ENCODE measurements at regions not wholly inside any gene's neighbourhood (a gene's known extent, or its start where the extent isn't known, plus 50 kb on each side); places are given as distances from the start of the nearest gene placed in this dataset.
"Not testable (repeated sequence)": the region's sequence is repeated elsewhere in the genome, so short reads cannot be mapped to it uniquely, and the experiment has no call there.

GRCh38 chr4:187098429-187098828, 374.8 kb upstream of the FAT1 start:
- no peaks in the 10 kb centered on the region for H3K9me3 ChIP-seq (ENCODE audit: insufficient read depth, low read depth, low read length)
- H3K4me3 ChIP-seq (ENCODE audit: low read length) = no peak overlapping the region
- H3K27me3 ChIP-seq (ENCODE audit: insufficient read depth, low read length) = no peaks in the 10 kb centered on the region
- no peaks in the 10 kb centered on the region for H3K36me3 ChIP-seq (ENCODE audit: insufficient read depth, low read length)
- no peak overlapping the region for H3K9ac ChIP-seq (ENCODE audit: low read depth, low read length)
- no peak overlapping the region for H3K27ac ChIP-seq (ENCODE audit: low read depth, low read length)
- no peaks in the 10 kb centered on the region for H3K4me1 ChIP-seq (ENCODE audit: insufficient read depth, low read length)
- 48% methylated on average over 2 of the region's 2 CpGs for WGBS

GRCh38 chr4:187103351-187103750, 379.7 kb upstream of the FAT1 start:
- WGBS = 93% methylated on average over 4 of the region's 4 CpGs
- no peak overlapping the region for H3K4me3 ChIP-seq (ENCODE audit: low read length)
- H3K36me3 ChIP-seq (ENCODE audit: insufficient read depth, low read length) = no peaks in the 10 kb centered on the region
- H3K27me3 ChIP-seq (ENCODE audit: insufficient read depth, low read length) = no peaks in the 10 kb centered on the region
- H3K27ac ChIP-seq (ENCODE audit: low read depth, low read length) = no peak overlapping the region
- H3K4me1 ChIP-seq (ENCODE audit: insufficient read depth, low read length) = no peaks in the 10 kb centered on the region
- no peak overlapping the region for H3K9ac ChIP-seq (ENCODE audit: low read depth, low read length)
- H3K9me3 ChIP-seq (ENCODE audit: insufficient read depth, low read depth, low read length) = no peaks in the 10 kb centered on the region

GRCh38 chr4:187108845-187109244, 385.2 kb upstream of the FAT1 start:
- H3K4me3 ChIP-seq (ENCODE audit: low read length) = no peak overlapping the region

GRCh38 chr4:187109636-187110035, 386.0 kb upstream of the FAT1 start:
- no peak overlapping the region for H3K27ac ChIP-seq (ENCODE audit: low read depth, low read length)
- no peaks in the 10 kb centered on the region for H3K36me3 ChIP-seq (ENCODE audit: insufficient read depth, low read length)
- H3K4me1 ChIP-seq (ENCODE audit: insufficient read depth, low read length) = no peaks in the 10 kb centered on the region
- 95% methylated on average over 6 of the region's 7 CpGs for WGBS
- no peak overlapping the region for H3K9ac ChIP-seq (ENCODE audit: low read depth, low read length)
- no peaks in the 10 kb centered on the region for H3K27me3 ChIP-seq (ENCODE audit: insufficient read depth, low read length)
- no peak overlapping the region for H3K4me3 ChIP-seq (ENCODE audit: low read length)
- no peaks in the 10 kb centered on the region for H3K9me3 ChIP-seq (ENCODE audit: insufficient read depth, low read depth, low read length)

More at GRCh38 chr4:187108845-187109244, 385.2 kb upstream of the FAT1 start:
- H3K9ac ChIP-seq (ENCODE audit: low read depth, low read length) = no peak overlapping the region
- H3K27me3 ChIP-seq (ENCODE audit: insufficient read depth, low read length) = no peaks in the 10 kb centered on the region
- H3K36me3 ChIP-seq (ENCODE audit: insufficient read depth, low read length) = no peaks in the 10 kb centered on the region
- H3K9me3 ChIP-seq (ENCODE audit: insufficient read depth, low read depth, low read length) = no peaks in the 10 kb centered on the region
- WGBS = 94% methylated on average over 1 of the region's 3 CpGs
- no peak overlapping the region for H3K27ac ChIP-seq (ENCODE audit: low read depth, low read length)
- H3K4me1 ChIP-seq (ENCODE audit: insufficient read depth, low read length) = no peaks in the 10 kb centered on the region

GRCh38 chr4:187118166-187118565, 394.5 kb upstream of the FAT1 start:
- H3K9ac ChIP-seq (ENCODE audit: low read depth, low read length) = no peak overlapping the region
- WGBS = 96% methylated on average over 4 of the region's 4 CpGs
- H3K36me3 ChIP-seq (ENCODE audit: insufficient read depth, low read length) = no peaks in the 10 kb centered on the region
- no peak overlapping the region for H3K4me3 ChIP-seq (ENCODE audit: low read length)
- no peak overlapping the region for H3K27ac ChIP-seq (ENCODE audit: low read depth, low read length)
- H3K27me3 ChIP-seq (ENCODE audit: insufficient read depth, low read length) = no peaks in the 10 kb centered on the region
- no peaks in the 10 kb centered on the region for H3K9me3 ChIP-seq (ENCODE audit: insufficient read depth, low read depth, low read length)
- no peaks in the 10 kb centered on the region for H3K4me1 ChIP-seq (ENCODE audit: insufficient read depth, low read length)

GRCh38 chr4:187118602-187119120, 395.0 kb upstream of the FAT1 start:
- Histone ChIP-seq H3K4me3 (ENCODE audit: low read length) (no peak overlapping the region), H3K9me3 (ENCODE audit: insufficient read depth, low read depth, low read length) (no peaks in the 10 kb centered on the region), H3K27me3 (ENCODE audit: insufficient read depth, low read length) (no peaks in the 10 kb centered on the region), H3K36me3 (ENCODE audit: insufficient read depth, low read length) (no peaks in the 10 kb centered on the region), H3K4me1 (ENCODE audit: insufficient read depth, low read length) (no peaks in the 10 kb centered on the region), H3K27ac (ENCODE audit: low read depth, low read length) (no peak overlapping the region), H3K9ac (ENCODE audit: low read depth, low read length) (no peak overlapping the region)
- no CpG with 5 or more reads among the region's 1 CpG for WGBS

GRCh38 chr4:187124331-187124730, 400.7 kb upstream of the FAT1 start:
- H3K36me3 ChIP-seq (ENCODE audit: insufficient read depth, low read length) = no peaks in the 10 kb centered on the region
- no peak overlapping the region for H3K27ac ChIP-seq (ENCODE audit: low read depth, low read length)
- H3K27me3 ChIP-seq (ENCODE audit: insufficient read depth, low read length) = no peaks in the 10 kb centered on the region
- H3K4me1 ChIP-seq (ENCODE audit: insufficient read depth, low read length) = no peaks in the 10 kb centered on the region
- H3K4me3 ChIP-seq (ENCODE audit: low read length) = no peak overlapping the region
- no peak overlapping the region for H3K9ac ChIP-seq (ENCODE audit: low read depth, low read length)
- no peaks in the 10 kb centered on the region for H3K9me3 ChIP-seq (ENCODE audit: insufficient read depth, low read depth, low read length)
- WGBS = 95% methylated on average over 12 of the region's 12 CpGs

GRCh38 chr4:187125062-187125461, 401.4 kb upstream of the FAT1 start:
- 96% methylated on average over 19 of the region's 19 CpGs for WGBS
- H3K9ac ChIP-seq (ENCODE audit: low read depth, low read length) = no peak overlapping the region

GRCh38 chr4:187127456-187127855, 403.8 kb upstream of the FAT1 start:
- WGBS = 94% methylated on average over 3 of the region's 3 CpGs
- Histone ChIP-seq H3K27me3 (ENCODE audit: insufficient read depth, low read length) (no peaks in the 10 kb centered on the region), H3K9ac (ENCODE audit: low read depth, low read length) (no peak overlapping the region), H3K4me3 (ENCODE audit: low read length) (no peak overlapping the region), H3K36me3 (ENCODE audit: insufficient read depth, low read length) (no peaks in the 10 kb centered on the region), H3K27ac (ENCODE audit: low read depth, low read length) (no peak overlapping the region), H3K4me1 (ENCODE audit: insufficient read depth, low read length) (no peaks in the 10 kb centered on the region), H3K9me3 (ENCODE audit: insufficient read depth, low read depth, low read length) (no peaks in the 10 kb centered on the region)

More at GRCh38 chr4:187125062-187125461, 401.4 kb upstream of the FAT1 start:
- H3K27me3 ChIP-seq (ENCODE audit: insufficient read depth, low read length) = no peaks in the 10 kb centered on the region
- no peaks in the 10 kb centered on the region for H3K9me3 ChIP-seq (ENCODE audit: insufficient read depth, low read depth, low read length)
- H3K4me1 ChIP-seq (ENCODE audit: insufficient read depth, low read length) = no peaks in the 10 kb centered on the region
- H3K36me3 ChIP-seq (ENCODE audit: insufficient read depth, low read length) = no peaks in the 10 kb centered on the region
- H3K27ac ChIP-seq (ENCODE audit: low read depth, low read length) = no peak overlapping the region
- no peak overlapping the region for H3K4me3 ChIP-seq (ENCODE audit: low read length)

- WGBS = 89% methylated on average over 11 of the region's 11 CpGs
- Histone ChIP-seq H3K4me1 (ENCODE audit: insufficient read depth, low read length) (no peaks in the 10 kb centered on the region), H3K9ac (ENCODE audit: low read depth, low read length) (no peak overlapping the region), H3K36me3 (ENCODE audit: insufficient read depth, low read length) (no peaks in the 10 kb centered on the region), H3K4me3 (ENCODE audit: low read length) (no peak overlapping the region), H3K27ac (ENCODE audit: low read depth, low read length) (no peak overlapping the region), H3K27me3 (ENCODE audit: insufficient read depth, low read length) (no peaks in the 10 kb centered on the region), H3K9me3 (ENCODE audit: insufficient read depth, low read depth, low read length) (no peaks in the 10 kb centered on the region)
Measured at GRCh38 chr4:187128222-187128621, 404.6 kb upstream of the FAT1 start.

- Histone ChIP-seq H3K36me3 (ENCODE audit: insufficient read depth, low read length) (no peaks in the 10 kb centered on the region), H3K4me1 (ENCODE audit: insufficient read depth, low read length) (no peaks in the 10 kb centered on the region), H3K27ac (ENCODE audit: low read depth, low read length) (no peak overlapping the region), H3K27me3 (ENCODE audit: insufficient read depth, low read length) (no peaks in the 10 kb centered on the region), H3K9me3 (ENCODE audit: insufficient read depth, low read depth, low read length) (no peaks in the 10 kb centered on the region), H3K4me3 (ENCODE audit: low read length) (no peak overlapping the region), H3K9ac (ENCODE audit: low read depth, low read length) (no peak overlapping the region)
- WGBS = 83% methylated on average over 8 of the region's 8 CpGs
Measured at GRCh38 chr4:187128976-187129375, 405.3 kb upstream of the FAT1 start.

- 100% methylated on average over 1 of the region's 1 CpG for WGBS
- H3K27me3 ChIP-seq (ENCODE audit: insufficient read depth, low read length); H3K9ac ChIP-seq (ENCODE audit: low read depth, low read length); H3K4me1 ChIP-seq (ENCODE audit: insufficient read depth, low read length); H3K27ac ChIP-seq (ENCODE audit: low read depth, low read length); H3K4me3 ChIP-seq (ENCODE audit: low read length); H3K9me3 ChIP-seq (ENCODE audit: insufficient read depth, low read depth, low read length); H3K36me3 ChIP-seq (ENCODE audit: insufficient read depth, low read length): not testable (repeated sequence)
Measured at GRCh38 chr4:187131826-187132225, 408.2 kb upstream of the FAT1 start.

All from HUES64 (cell line).